Erythroblast (primary cell): ENCODE measurements at regions not wholly inside any gene's neighbourhood (a gene's known extent, or its start where the extent isn't known, plus 50 kb on each side); places are given as distances from the start of the nearest gene placed in this dataset.

Experiments
- GATA1 ChIP-seq: IDR thresholded peaks from 2 replicates; pipeline ENCODE4 v1.6.1; 2011; ENCODE audit warnings: low read depth, mild to moderate bottlenecking, control low read depth, low read length, moderate library complexity
- POLR2A ChIP-seq: IDR thresholded peaks from 2 replicates; pipeline ENCODE4 v1.6.1; 2011; ENCODE audit warnings: mild to moderate bottlenecking, low read length

- TF ChIP-seq POLR2A (no peak), GATA1 (no peak)
These were observed 1070.6 kb downstream of the STPG2 start for GRCh38 chr4:97072666-97073065.
